HepG2 (cell line): ENCODE measurements at regions not wholly inside any gene's neighbourhood (a gene's known extent, or its start where the extent isn't known, plus 50 kb on each side); places are given as distances from the start of the nearest gene placed in this dataset.

Experiments used
- ATAC-seq: fragments of 200-7000 bp; cut with Tn5 transposase; 3 replicates; pipeline ENCODE4 v1.9.1; 2020; ENCODE audit warnings: mild to moderate bottlenecking, moderate library complexity
- BruUV-seq: library from RNA; stranded (reverse); fragments of 400-500 nt; replicated peaks from 2 replicates; lab custom pipeline; 2021; lab: Mats Ljungman, UMichigan
- CTCF ChIA-PET: fragments of 300-600 bp; formaldehyde crosslinking; extraction: SDS; loops from one replicate; lab custom pipeline; 2021; ENCODE audit warnings: low total read pairs, inconsistent platforms, low intra/inter-chr PET ratio; lab: Yijun Ruan, JAX
- POLR2A ChIA-PET: fragments of 350-600 bp; sonication (Branson Sonifier 250); formaldehyde crosslinking; loops from one replicate; lab custom pipeline; 2020; ENCODE audit warnings: antibody characterized with exemption, inconsistent platforms; lab: Yijun Ruan, JAX
- DNase-seq: peaks from one replicate; pipeline ENCODE4 v3.0.0-alpha.2; 2015; ENCODE audit warnings: low spot score
- FAIRE-seq: peaks from 3 replicates; lab custom pipeline; 2011; peaks lifted over from hg19 to GRCh38; lab: Jason Lieb, UNC
- H2AFZ ChIP-seq: one replicate; pipeline ENCODE4 v1.6.1; 2011; ENCODE audit warnings: low read length, inconsistent platforms
- H3K27ac ChIP-seq: fragments of 300-600 bp; 3 replicates; pipeline ENCODE4 v1.8.0; 2011; ENCODE audit warnings: mixed run types, mild to moderate bottlenecking, mixed read lengths, low read length, inconsistent platforms; ENCODE audit not compliant: insufficient read depth; ENCODE audit errors: extremely low read length
- H3K27me3 ChIP-seq, 2 experiments: fragments of 200-600 bp in 1 of 2; 2 replicates in 1 of 2; 3 replicates in 1 of 2; pipeline versions ENCODE4 v1.6.0 to v1.8.0; 2011; ENCODE audit warnings: low read length in 2 of 2, mild to moderate bottlenecking in 2 of 2, moderate library complexity in 2 of 2, inconsistent platforms in 1 of 2; ENCODE audit not compliant: insufficient read depth in 2 of 2, control insufficient read depth in 1 of 2
- H3K36me3 ChIP-seq, 2 experiments: fragments of 200-600 bp in 1 of 2; replicated peaks in 1 of 2; 2 replicates in 1 of 2; 3 replicates in 1 of 2; pipeline versions ENCODE4 v1.5.1 to v1.8.0; 2011; ENCODE audit warnings: low read length in 2 of 2, inconsistent platforms in 1 of 2; ENCODE audit not compliant: insufficient read depth in 2 of 2, control insufficient read depth in 1 of 2
- H3K4me1 ChIP-seq: 2 replicates; pipeline ENCODE4 v1.5.1; 2012; ENCODE audit warnings: low read length, inconsistent platforms; ENCODE audit not compliant: insufficient read depth
- H3K4me2 ChIP-seq: 2 replicates; pipeline ENCODE4 v1.6.0; 2011; ENCODE audit warnings: low read depth, low read length, inconsistent platforms
- H3K4me3 ChIP-seq, 3 experiments: fragments of 200-600 bp in 1 of 3; sonication (generic), shearing (Covaris generic) in 1 of 3; replicated peaks in 1 of 3; 2 replicates each; pipeline ENCODE4 v1.5.1; 2011 to 2016; ENCODE audit warnings: low read length in 3 of 3, inconsistent platforms in 2 of 3, low read depth in 2 of 3, mild to moderate bottlenecking in 2 of 3, control low read depth in 1 of 3, mixed read lengths in 1 of 3; ENCODE audit not compliant: insufficient read depth in 1 of 3
- H3K79me2 ChIP-seq: one replicate; pipeline ENCODE4 v1.6.1; 2011; ENCODE audit warnings: low read length, inconsistent platforms; ENCODE audit not compliant: insufficient read depth
- H3K9ac ChIP-seq: 2 replicates; pipeline ENCODE4 v1.6.0; 2011; ENCODE audit warnings: mild to moderate bottlenecking, low read depth, low read length, inconsistent platforms; ENCODE audit not compliant: insufficient read depth
- H3K9me3 ChIP-seq: 2 replicates; pipeline ENCODE4 v1.5.1; 2012; ENCODE audit warnings: mild to moderate bottlenecking, low read length
- H4K20me1 ChIP-seq: 2 replicates; pipeline ENCODE4 v1.6.0; 2011; ENCODE audit warnings: inconsistent platforms, mild to moderate bottlenecking, low read length, moderate library complexity; ENCODE audit not compliant: insufficient read depth
- ASH2L ChIP-seq: fragments of 300-600, 200-600 bp; sonication (generic); IDR thresholded peaks from 2 replicates; pipeline ENCODE4 v1.7.0; 2017; ENCODE audit warnings: low read depth, mild to moderate bottlenecking, moderate library complexity, mixed read lengths, low read length; ENCODE audit not compliant: insufficient read length
- NFYB ChIP-seq: sonication (generic); formaldehyde crosslinking; IDR thresholded peaks from 2 replicates; pipeline ENCODE4 v1.4.0; 2020; ENCODE audit warnings: missing genetic modification reagents
- PHF8 ChIP-seq: sonication (generic); formaldehyde crosslinking; IDR thresholded peaks from 2 replicates; pipeline ENCODE4 v1.5.0; 2020; ENCODE audit warnings: missing genetic modification reagents
- SIX4 ChIP-seq: sonication (generic); formaldehyde crosslinking; IDR thresholded peaks from 2 replicates; pipeline ENCODE4 v1.4.0; 2020; ENCODE audit warnings: missing genetic modification reagents
- STAG1 ChIP-seq: sonication (generic); formaldehyde crosslinking; IDR thresholded peaks from 2 replicates; pipeline ENCODE4 v1.4.0; 2020; ENCODE audit warnings: missing genetic modification reagents
- TSC22D2 ChIP-seq: sonication (generic); formaldehyde crosslinking; IDR thresholded peaks from 2 replicates; pipeline ENCODE4 v1.5.1; 2020; ENCODE audit warnings: missing genetic modification reagents, mild to moderate bottlenecking, borderline replicate concordance
- ZNF20 ChIP-seq: sonication (generic); formaldehyde crosslinking; IDR thresholded peaks from 2 replicates; pipeline ENCODE4 v1.4.0; 2020; ENCODE audit warnings: mild to moderate bottlenecking, moderate library complexity, missing genetic modification reagents
- ZNF34 ChIP-seq: sonication (generic); formaldehyde crosslinking; IDR thresholded peaks from 2 replicates; pipeline ENCODE4 v1.4.0; 2020; ENCODE audit warnings: mild to moderate bottlenecking, missing genetic modification reagents, borderline replicate concordance
- ZNF484 ChIP-seq: sonication (generic); formaldehyde crosslinking; IDR thresholded peaks from 2 replicates; pipeline ENCODE4 v1.5.1; 2020; ENCODE audit warnings: mild to moderate bottlenecking, low read depth, missing genetic modification reagents, borderline replicate concordance
- WGBS: methylation state at CpG from one replicate; pipeline ENCODE4 v1.1.6; 2017; ENCODE audit warnings: low lambda C conversion rate; 5-methylcytosine and 5-hydroxymethylcytosine counted together
- in situ Hi-C: cut with HindIII; loops from 2 replicates; pipeline ENCODE4 v1.10.0; 2017; ENCODE audit warnings: low pct_unique_long_range_greater_than_20kb; ENCODE audit not compliant: extremely low pct_ligation_motif_present
- intact Hi-C: fragments of 100-400 bp; cut with micrococcal nuclease; formaldehyde crosslinking; loops from one replicate; pipeline ENCODE4 v1.10.0; 2022; ENCODE audit not compliant: unreplicated experiment
- TF ChIP-seq, protein P1 (sequence below): sonication (generic); formaldehyde crosslinking; IDR thresholded peaks from 2 replicates; pipeline ENCODE4 v1.4.0; 2020; ENCODE audit warnings: mild to moderate bottlenecking, missing genetic modification reagents
- TF ChIP-seq, protein P2 (sequence below): sonication (generic); formaldehyde crosslinking; IDR thresholded peaks from 2 replicates; pipeline ENCODE4 v1.8.0; 2022; ENCODE audit warnings: low read depth, missing genetic modification reagents
- TF ChIP-seq, protein P3 (sequence below): sonication (generic); formaldehyde crosslinking; IDR thresholded peaks from 2 replicates; pipeline ENCODE4 v1.4.0; 2020; ENCODE audit warnings: mild to moderate bottlenecking, missing genetic modification reagents
- TF ChIP-seq, protein P4 (sequence below): sonication (generic); formaldehyde crosslinking; IDR thresholded peaks from 2 replicates; pipeline ENCODE4 v1.5.0; 2020; ENCODE audit warnings: mild to moderate bottlenecking, missing genetic modification reagents, moderate library complexity

DNA sequence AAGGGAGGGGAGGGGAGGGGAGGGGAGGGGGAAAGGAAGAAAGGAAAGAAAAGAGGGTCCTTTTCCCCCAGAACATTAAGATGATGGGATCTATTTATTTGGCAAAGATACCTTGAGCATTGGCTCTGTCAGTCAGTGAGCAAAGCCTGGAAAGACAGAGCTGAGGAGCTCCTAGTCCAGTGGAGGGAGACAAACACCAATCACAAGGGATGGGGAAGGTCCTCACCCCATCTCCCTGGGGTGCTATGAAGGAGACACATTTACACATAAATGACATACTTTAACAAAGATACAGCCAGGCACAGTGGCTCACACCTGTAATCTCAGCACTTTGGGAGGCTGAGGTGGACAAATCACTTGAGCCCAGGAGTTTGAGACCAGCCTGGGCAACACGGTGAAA lies 154.9 kb upstream of the TIAM1 start:
- no peaks in the 10 kb centered on the region for H3K9me3 ChIP-seq
- BruUV-seq, result no TSS peak
- no peaks in the 10 kb centered on the region for H4K20me1 ChIP-seq
- no peak overlapping the region for H3K27ac ChIP-seq
- no peak for DNase-seq
- H3K79me2 ChIP-seq, result no peaks in the 10 kb centered on the region
- intact Hi-C loops (no loop called here), in situ Hi-C loops (no loop called here)
- no peak overlapping the region for H3K4me2 ChIP-seq
- ChIA-PET CTCF (no interaction called here), POLR2A (no interaction called here)
- H2AFZ ChIP-seq, result no peak overlapping the region
- no peak for FAIRE-seq
- 0% methylated on average over 1 of the region's 1 CpG for WGBS
- H3K9ac ChIP-seq, result no peak overlapping the region
- H3K27me3 ChIP-seq, result no peaks in the 10 kb centered on the region
- no peak for ATAC-seq
- H3K4me1 ChIP-seq, result peaks cover 13% of the 10 kb centered on the region
- no peaks in the 10 kb centered on the region for H3K36me3 ChIP-seq
- TF ChIP-seq SIX4 (no peak), NFYB (CRISPR knock-in tag) (no peak), PHF8 (CRISPR knock-in tag) (no peak), STAG1 (CRISPR knock-in tag) (0 out of 2 replicates have a peak, but pooled peaks have one; percentile 2), ZNF20 (CRISPR knock-in tag) (no peak), TSC22D2 (CRISPR knock-in tag) (no peak), ZNF34 (CRISPR knock-in tag) (no peak), ZNF484 (CRISPR knock-in tag) (no peak), ASH2L (no peak)
- TF ChIP-seq, protein P1, sequence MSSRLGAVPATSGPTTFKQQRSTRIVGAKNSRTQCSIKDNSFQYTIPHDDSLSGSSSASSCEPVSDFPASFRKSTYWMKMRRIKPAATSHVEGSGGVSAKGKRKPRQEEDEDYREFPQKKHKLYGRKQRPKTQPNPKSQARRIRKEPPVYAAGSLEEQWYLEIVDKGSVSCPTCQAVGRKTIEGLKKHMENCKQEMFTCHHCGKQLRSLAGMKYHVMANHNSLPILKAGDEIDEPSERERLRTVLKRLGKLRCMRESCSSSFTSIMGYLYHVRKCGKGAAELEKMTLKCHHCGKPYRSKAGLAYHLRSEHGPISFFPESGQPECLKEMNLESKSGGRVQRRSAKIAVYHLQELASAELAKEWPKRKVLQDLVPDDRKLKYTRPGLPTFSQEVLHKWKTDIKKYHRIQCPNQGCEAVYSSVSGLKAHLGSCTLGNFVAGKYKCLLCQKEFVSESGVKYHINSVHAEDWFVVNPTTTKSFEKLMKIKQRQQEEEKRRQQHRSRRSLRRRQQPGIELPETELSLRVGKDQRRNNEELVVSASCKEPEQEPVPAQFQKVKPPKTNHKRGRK (CRISPR knock-in tag), result no peak
- TF ChIP-seq, protein P2, sequence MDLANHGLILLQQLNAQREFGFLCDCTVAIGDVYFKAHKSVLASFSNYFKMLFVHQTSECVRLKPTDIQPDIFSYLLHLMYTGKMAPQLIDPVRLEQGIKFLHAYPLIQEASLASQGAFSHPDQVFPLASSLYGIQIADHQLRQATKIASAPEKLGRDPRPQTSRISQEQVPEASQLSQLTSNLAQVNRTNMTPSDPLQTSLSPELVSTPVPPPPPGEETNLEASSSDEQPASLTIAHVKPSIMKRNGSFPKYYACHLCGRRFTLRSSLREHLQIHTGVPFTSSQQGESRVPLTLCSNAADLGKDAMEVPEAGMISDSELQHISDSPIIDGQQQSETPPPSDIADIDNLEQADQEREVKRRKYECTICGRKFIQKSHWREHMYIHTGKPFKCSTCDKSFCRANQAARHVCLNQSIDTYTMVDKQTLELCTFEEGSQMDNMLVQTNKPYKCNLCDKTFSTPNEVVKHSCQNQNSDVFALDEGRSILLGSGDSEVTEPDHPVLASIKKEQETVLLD, result no peak
- TF ChIP-seq, protein P3, sequence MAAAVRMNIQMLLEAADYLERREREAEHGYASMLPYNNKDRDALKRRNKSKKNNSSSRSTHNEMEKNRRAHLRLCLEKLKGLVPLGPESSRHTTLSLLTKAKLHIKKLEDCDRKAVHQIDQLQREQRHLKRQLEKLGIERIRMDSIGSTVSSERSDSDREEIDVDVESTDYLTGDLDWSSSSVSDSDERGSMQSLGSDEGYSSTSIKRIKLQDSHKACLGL, result no peak
- TF ChIP-seq, protein P4, sequence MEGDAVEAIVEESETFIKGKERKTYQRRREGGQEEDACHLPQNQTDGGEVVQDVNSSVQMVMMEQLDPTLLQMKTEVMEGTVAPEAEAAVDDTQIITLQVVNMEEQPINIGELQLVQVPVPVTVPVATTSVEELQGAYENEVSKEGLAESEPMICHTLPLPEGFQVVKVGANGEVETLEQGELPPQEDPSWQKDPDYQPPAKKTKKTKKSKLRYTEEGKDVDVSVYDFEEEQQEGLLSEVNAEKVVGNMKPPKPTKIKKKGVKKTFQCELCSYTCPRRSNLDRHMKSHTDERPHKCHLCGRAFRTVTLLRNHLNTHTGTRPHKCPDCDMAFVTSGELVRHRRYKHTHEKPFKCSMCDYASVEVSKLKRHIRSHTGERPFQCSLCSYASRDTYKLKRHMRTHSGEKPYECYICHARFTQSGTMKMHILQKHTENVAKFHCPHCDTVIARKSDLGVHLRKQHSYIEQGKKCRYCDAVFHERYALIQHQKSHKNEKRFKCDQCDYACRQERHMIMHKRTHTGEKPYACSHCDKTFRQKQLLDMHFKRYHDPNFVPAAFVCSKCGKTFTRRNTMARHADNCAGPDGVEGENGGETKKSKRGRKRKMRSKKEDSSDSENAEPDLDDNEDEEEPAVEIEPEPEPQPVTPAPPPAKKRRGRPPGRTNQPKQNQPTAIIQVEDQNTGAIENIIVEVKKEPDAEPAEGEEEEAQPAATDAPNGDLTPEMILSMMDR, result 0 out of 2 replicates have a peak, but pooled peaks have one; percentile 12
- TF ChIP-seq, all 625 proteins: peak for 2
- no peak overlapping the region for H3K4me3 ChIP-seq
